Esophagus (tissue), 2 donors: ENCODE measurements at regions not wholly inside any gene's neighbourhood (a gene's known extent, or its start where the extent isn't known, plus 50 kb on each side); places are given as distances from the start of the nearest gene placed in this dataset.
"Not testable (repeated sequence)": the region's sequence is repeated elsewhere in the genome, so short reads cannot be mapped to it uniquely, and the experiment has no call there.

Experiments used
- H3K27ac ChIP-seq, 2 donors: one replicate each; pipeline ENCODE4 v1.5.1; 2013; ENCODE audit warnings: low read depth in 2 of 2, mild to moderate bottlenecking in 2 of 2, inconsistent platforms in 1 of 2, low read length in 1 of 2, moderate library complexity in 1 of 2
- H3K27me3 ChIP-seq, 2 donors: one replicate each; pipeline ENCODE4 v1.6.1; 2013; ENCODE audit warnings: low read length in 2 of 2, control low read depth in 1 of 2, mild to moderate bottlenecking in 1 of 2; ENCODE audit not compliant: insufficient read depth in 2 of 2, control insufficient read depth in 1 of 2
- H3K36me3 ChIP-seq, 2 donors: one replicate each; pipeline ENCODE4 v1.6.1; 2013; ENCODE audit warnings: low read length in 1 of 2; ENCODE audit not compliant: control insufficient read depth in 2 of 2, insufficient read depth in 2 of 2
- H3K4me1 ChIP-seq, 2 donors: one replicate each; pipeline ENCODE4 v1.6.1; 2013; ENCODE audit warnings: low read length in 1 of 2; ENCODE audit not compliant: control insufficient read depth in 2 of 2, insufficient read depth in 2 of 2
- H3K4me3 ChIP-seq, 2 donors: one replicate each; pipeline ENCODE4 v1.5.1; 2013; ENCODE audit warnings: low read length in 2 of 2, mild to moderate bottlenecking in 2 of 2, low read depth in 1 of 2, moderate library complexity in 1 of 2
- H3K9me3 ChIP-seq, 2 donors: one replicate each; pipeline ENCODE4 v1.6.1; 2013; ENCODE audit warnings: mild to moderate bottlenecking in 2 of 2, low read depth in 1 of 2, low read length in 1 of 2, moderate library complexity in 1 of 2; ENCODE audit not compliant: control insufficient read depth in 2 of 2, insufficient read depth in 1 of 2
- WGBS, 2 donors: extraction: QIAGEN DNeasy Blood & Tissue Kit; methylation state at CpG; one replicate each; pipeline ENCODE4 v1.1.7; 2013; 5-methylcytosine and 5-hydroxymethylcytosine counted together
- donor health status: healthy with polysubstance abuse.
- donor health status: Bipolar disorder and iron deficiency.

DNA sequence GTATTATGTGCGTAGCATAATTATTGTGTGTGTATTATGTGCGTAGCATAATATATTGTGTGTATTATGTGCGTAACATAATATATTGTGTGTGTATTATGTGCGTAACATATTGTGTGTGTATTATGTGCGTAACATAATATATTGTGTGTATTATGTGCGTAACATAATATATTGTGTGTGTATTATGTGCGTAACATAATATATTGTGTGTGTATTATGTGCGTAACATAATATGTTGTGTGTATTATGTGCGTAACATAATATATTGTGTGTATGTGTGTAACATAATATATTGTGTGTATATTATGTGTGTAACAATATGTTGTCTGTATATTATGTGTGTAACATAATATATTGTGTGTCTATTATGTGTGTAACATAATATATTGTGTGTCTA is 50.1 kb upstream of the ATP5PO start:
- 97 to 98% methylated on average over 9 of the region's 9 CpGs for WGBS, 2 donors
- not testable (repeated sequence) for H3K4me3 ChIP-seq

More for the DNA sequence above, 50.1 kb upstream of the ATP5PO start:
- not testable (repeated sequence) for H3K27me3 ChIP-seq, H3K4me1 ChIP-seq, H3K9me3 ChIP-seq, H3K27ac ChIP-seq, H3K36me3 ChIP-seq
